GM12878 (cell line): ENCODE measurements at regions not wholly inside any gene's neighbourhood (a gene's known extent, or its start where the extent isn't known, plus 50 kb on each side); places are given as distances from the start of the nearest gene placed in this dataset.

ENCODE experiments used
- ATAC-seq: fragments of 200-7000 bp; cut with Tn5 transposase; 3 replicates; pipeline ENCODE4 v1.9.1; 2020; ENCODE audit warnings: mild to moderate bottlenecking, moderate library complexity
- BruUV-seq: library from RNA; stranded (reverse); fragments of 400-500 nt; replicated peaks from 2 replicates; lab custom pipeline; 2021; lab: Mats Ljungman, UMichigan
- CTCF ChIA-PET: fragments of 300-600 bp; sonication (Branson Sonifier 250); formaldehyde crosslinking; extraction: SDS; loops from one replicate; lab custom pipeline; 2021; ENCODE audit warnings: inconsistent platforms; lab: Yijun Ruan, JAX
- POLR2A ChIA-PET: fragments of 350-600 bp; formaldehyde crosslinking; extraction: SDS; loops from one replicate; lab custom pipeline; 2021; ENCODE audit warnings: inconsistent platforms; lab: Charles Lee
- RAD21 ChIA-PET: fragments of 300-600 bp; sonication (Branson Sonifier 250); formaldehyde crosslinking; loops from one replicate; lab custom pipeline; 2023; ENCODE audit warnings: antibody characterized with exemption; ENCODE audit not compliant: unreplicated experiment; lab: Charles Lee
- SMC1A ChIA-PET: fragments of 300-600 bp; sonication (Branson Sonifier 250); formaldehyde crosslinking; loops from one replicate; lab custom pipeline; 2023; ENCODE audit not compliant: unreplicated experiment, uncharacterized antibody; lab: Charles Lee
- DNase-seq: peaks from one replicate; pipeline ENCODE4 v3.0.0-alpha.2; 2011; ENCODE audit warnings: low read depth, low spot score
- FAIRE-seq: peaks from 3 replicates; lab custom pipeline; 2011; peaks lifted over from hg19 to GRCh38; lab: Jason Lieb, UNC
- H2AFZ ChIP-seq: 2 replicates; pipeline ENCODE4 v1.6.0; 2011; ENCODE audit warnings: low read depth, low read length, control low read depth; ENCODE audit not compliant: control insufficient read depth
- H3K27ac ChIP-seq: 2 replicates; pipeline ENCODE4 v1.5.1; 2011; ENCODE audit warnings: control low read depth; ENCODE audit not compliant: control insufficient read depth, insufficient read depth
- H3K27me3 ChIP-seq, 2 experiments: replicated peaks in 1 of 2; 2 replicates each; pipeline versions ENCODE4 v1.6.0 to v1.6.1; 2011; ENCODE audit warnings: low read length in 1 of 2; ENCODE audit not compliant: control insufficient read depth in 2 of 2, insufficient read depth in 2 of 2
- H3K36me3 ChIP-seq, 2 experiments: 2 replicates each; pipeline ENCODE4 v1.5.1; 2011; ENCODE audit warnings: low read length in 1 of 2; ENCODE audit not compliant: control insufficient read depth in 2 of 2, insufficient read depth in 2 of 2
- H3K4me1 ChIP-seq: 2 replicates; pipeline ENCODE4 v1.6.1; 2011; ENCODE audit warnings: mild to moderate bottlenecking, low read length, moderate library complexity, mixed read lengths; ENCODE audit not compliant: control insufficient read depth, insufficient read depth
- H3K4me2 ChIP-seq: 2 replicates; pipeline ENCODE4 v1.6.0; 2011; ENCODE audit warnings: control low read depth; ENCODE audit not compliant: control insufficient read depth, insufficient read depth
- H3K4me3 ChIP-seq: fragments of 200-600 bp; sonication (generic); 2 replicates; pipeline ENCODE4 v1.5.1; 2016
- H3K79me2 ChIP-seq: 2 replicates; pipeline ENCODE4 v1.6.0; 2011; ENCODE audit warnings: low read length; ENCODE audit not compliant: control insufficient read depth, insufficient read depth
- H3K9ac ChIP-seq: 2 replicates; pipeline ENCODE4 v1.8.0; 2011; ENCODE audit warnings: low read length, control low read depth, mixed read lengths; ENCODE audit not compliant: control insufficient read depth, insufficient read depth
- H3K9me3 ChIP-seq: replicated peaks from 3 replicates; pipeline ENCODE4 v1.5.1; 2011; ENCODE audit warnings: mild to moderate bottlenecking, low read length; ENCODE audit not compliant: control insufficient read depth, insufficient read depth
- H4K20me1 ChIP-seq: 2 replicates; pipeline ENCODE4 v1.6.0; 2011; ENCODE audit not compliant: control insufficient read depth, insufficient read depth
- ATF7 ChIP-seq: fragments of 450-650 bp; IDR thresholded peaks from 2 replicates; pipeline ENCODE4 v1.6.1; 2016; ENCODE audit warnings: low read depth, mild to moderate bottlenecking
- CHD1 ChIP-seq: IDR thresholded peaks from 2 replicates; pipeline ENCODE4 v1.6.1; 2012; ENCODE audit warnings: low read depth, low read length, improper control_type of control experiment
- CREB1 ChIP-seq: IDR thresholded peaks from 2 replicates; pipeline ENCODE4 v1.6.1; 2012; ENCODE audit warnings: low read depth, mild to moderate bottlenecking, inconsistent platforms
- EED ChIP-seq: sonication (generic); IDR thresholded peaks from 2 replicates; pipeline ENCODE4 v1.6.1; 2016; ENCODE audit warnings: antibody characterized with exemption, low read depth
- ESRRA ChIP-seq: IDR thresholded peaks from 2 replicates; pipeline ENCODE4 v1.6.1; 2012; ENCODE audit warnings: mild to moderate bottlenecking, low read length, improper control_type of control experiment
- HDGF ChIP-seq: fragments of 450-650 bp; IDR thresholded peaks from 2 replicates; pipeline ENCODE4 v1.6.1; 2016; ENCODE audit warnings: antibody characterized with exemption
- NBN ChIP-seq: fragments of 450-650 bp; IDR thresholded peaks from 2 replicates; pipeline ENCODE4 v1.6.1; 2016
- SMC3 ChIP-seq: IDR thresholded peaks from 2 replicates; pipeline ENCODE4 v1.6.1; 2011; ENCODE audit warnings: low read length, improper control_type of control experiment, borderline replicate concordance
- ZNF384 ChIP-seq: IDR thresholded peaks from 2 replicates; pipeline ENCODE4 v1.6.1; 2012; ENCODE audit warnings: low read depth, mild to moderate bottlenecking, low read length, improper control_type of control experiment, borderline replicate concordance
- in situ Hi-C: fragments of 300-500 bp; cut with MboI; formaldehyde crosslinking; loops from 9 replicates; pipeline ENCODE4 v1.14.3; 2018; ENCODE audit warnings: mixed read lengths
- intact Hi-C: fragments of 100-400 bp; cut with micrococcal nuclease; formaldehyde crosslinking; loops from one replicate; pipeline ENCODE4 v1.14.2; 2022; ENCODE audit not compliant: unreplicated experiment
- TF ChIP-seq, protein P1 (sequence below): fragments of 450-650 bp; IDR thresholded peaks from 2 replicates; pipeline ENCODE4 v1.6.1; 2016; ENCODE audit warnings: mild to moderate bottlenecking, moderate library complexity, borderline replicate concordance
- TF ChIP-seq, protein P2 (sequence below): fragments of 450-650 bp; IDR thresholded peaks from 2 replicates; pipeline ENCODE4 v1.6.1; 2017; ENCODE audit warnings: mild to moderate bottlenecking
- TF ChIP-seq, protein P3 (sequence below): fragments of 450-650 bp; IDR thresholded peaks from 2 replicates; pipeline ENCODE4 v1.6.1; 2017; ENCODE audit warnings: low read depth, mild to moderate bottlenecking, moderate library complexity
- TF ChIP-seq, protein P4 (sequence below): IDR thresholded peaks from 2 replicates; pipeline ENCODE4 v1.6.1; 2012; ENCODE audit warnings: improper control_type of control experiment, low read depth, low read length; ENCODE audit not compliant: insufficient replicate concordance

DNA sequence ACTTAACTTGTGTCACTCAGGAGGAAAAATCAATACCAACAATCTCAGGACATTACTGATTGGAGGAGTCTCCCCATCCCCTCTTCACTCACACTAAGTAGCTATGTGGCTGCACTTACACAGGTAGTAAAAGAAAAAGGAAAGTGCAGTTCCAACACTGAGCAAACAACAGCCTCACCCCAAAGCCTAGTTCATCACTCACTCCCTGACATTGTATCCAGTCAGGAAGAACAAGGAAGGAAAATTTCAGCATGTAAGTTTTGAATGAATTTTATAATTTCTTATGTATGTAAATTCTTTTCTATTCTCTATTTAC, 273.4 kb downstream of the IGSF11 start:
- ChIA-PET RAD21 (interaction anchor here (0.7 to 7.8 kb wide), 12 partner anchors 11 to 122 kb away, joined by 3 to 88 read pairs (median 4); no protein-coding TSS in a partner anchor), POLR2A (interaction anchor here (0.7 to 2.2 kb wide), 4 partner anchors 13 to 48 kb away, joined by 4 to 7 read pairs (median 6); no protein-coding TSS in a partner anchor)
- Histone ChIP-seq H3K4me1 (no peaks in the 10 kb centered on the region), H3K9ac (no peak overlapping the region), H3K4me3 (no peak overlapping the region), H4K20me1 (no peaks in the 10 kb centered on the region), H3K79me2 (no peaks in the 10 kb centered on the region), H2AFZ (no peak overlapping the region), H3K27ac (no peak overlapping the region)
- intact Hi-C loops (loop anchor here (1.0 kb wide), 1 partner anchor 56 kb away; no protein-coding TSS in a partner anchor), in situ Hi-C loops (no loop called here)
- no peak for FAIRE-seq
- BruUV-seq = no TSS peak
- TF ChIP-seq HDGF = no peak
- TF ChIP-seq CHD1 = no peak
- TF ChIP-seq, protein P1, sequence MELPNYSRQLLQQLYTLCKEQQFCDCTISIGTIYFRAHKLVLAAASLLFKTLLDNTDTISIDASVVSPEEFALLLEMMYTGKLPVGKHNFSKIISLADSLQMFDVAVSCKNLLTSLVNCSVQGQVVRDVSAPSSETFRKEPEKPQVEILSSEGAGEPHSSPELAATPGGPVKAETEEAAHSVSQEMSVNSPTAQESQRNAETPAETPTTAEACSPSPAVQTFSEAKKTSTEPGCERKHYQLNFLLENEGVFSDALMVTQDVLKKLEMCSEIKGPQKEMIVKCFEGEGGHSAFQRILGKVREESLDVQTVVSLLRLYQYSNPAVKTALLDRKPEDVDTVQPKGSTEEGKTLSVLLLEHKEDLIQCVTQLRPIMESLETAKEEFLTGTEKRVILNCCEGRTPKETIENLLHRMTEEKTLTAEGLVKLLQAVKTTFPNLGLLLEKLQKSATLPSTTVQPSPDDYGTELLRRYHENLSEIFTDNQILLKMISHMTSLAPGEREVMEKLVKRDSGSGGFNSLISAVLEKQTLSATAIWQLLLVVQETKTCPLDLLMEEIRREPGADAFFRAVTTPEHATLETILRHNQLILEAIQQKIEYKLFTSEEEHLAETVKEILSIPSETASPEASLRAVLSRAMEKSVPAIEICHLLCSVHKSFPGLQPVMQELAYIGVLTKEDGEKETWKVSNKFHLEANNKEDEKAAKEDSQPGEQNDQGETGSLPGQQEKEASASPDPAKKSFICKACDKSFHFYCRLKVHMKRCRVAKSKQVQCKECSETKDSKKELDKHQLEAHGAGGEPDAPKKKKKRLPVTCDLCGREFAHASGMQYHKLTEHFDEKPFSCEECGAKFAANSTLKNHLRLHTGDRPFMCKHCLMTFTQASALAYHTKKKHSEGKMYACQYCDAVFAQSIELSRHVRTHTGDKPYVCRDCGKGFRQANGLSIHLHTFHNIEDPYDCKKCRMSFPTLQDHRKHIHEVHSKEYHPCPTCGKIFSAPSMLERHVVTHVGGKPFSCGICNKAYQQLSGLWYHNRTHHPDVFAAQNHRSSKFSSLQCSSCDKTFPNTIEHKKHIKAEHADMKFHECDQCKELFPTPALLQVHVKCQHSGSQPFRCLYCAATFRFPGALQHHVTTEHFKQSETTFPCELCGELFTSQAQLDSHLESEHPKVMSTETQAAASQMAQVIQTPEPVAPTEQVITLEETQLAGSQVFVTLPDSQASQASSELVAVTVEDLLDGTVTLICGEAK = no peak
- TF ChIP-seq, protein P2, sequence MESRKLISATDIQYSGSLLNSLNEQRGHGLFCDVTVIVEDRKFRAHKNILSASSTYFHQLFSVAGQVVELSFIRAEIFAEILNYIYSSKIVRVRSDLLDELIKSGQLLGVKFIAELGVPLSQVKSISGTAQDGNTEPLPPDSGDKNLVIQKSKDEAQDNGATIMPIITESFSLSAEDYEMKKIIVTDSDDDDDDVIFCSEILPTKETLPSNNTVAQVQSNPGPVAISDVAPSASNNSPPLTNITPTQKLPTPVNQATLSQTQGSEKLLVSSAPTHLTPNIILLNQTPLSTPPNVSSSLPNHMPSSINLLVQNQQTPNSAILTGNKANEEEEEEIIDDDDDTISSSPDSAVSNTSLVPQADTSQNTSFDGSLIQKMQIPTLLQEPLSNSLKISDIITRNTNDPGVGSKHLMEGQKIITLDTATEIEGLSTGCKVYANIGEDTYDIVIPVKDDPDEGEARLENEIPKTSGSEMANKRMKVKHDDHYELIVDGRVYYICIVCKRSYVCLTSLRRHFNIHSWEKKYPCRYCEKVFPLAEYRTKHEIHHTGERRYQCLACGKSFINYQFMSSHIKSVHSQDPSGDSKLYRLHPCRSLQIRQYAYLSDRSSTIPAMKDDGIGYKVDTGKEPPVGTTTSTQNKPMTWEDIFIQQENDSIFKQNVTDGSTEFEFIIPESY = no peak
- no peak for TF ChIP-seq ZNF384
- TF ChIP-seq, protein P3, sequence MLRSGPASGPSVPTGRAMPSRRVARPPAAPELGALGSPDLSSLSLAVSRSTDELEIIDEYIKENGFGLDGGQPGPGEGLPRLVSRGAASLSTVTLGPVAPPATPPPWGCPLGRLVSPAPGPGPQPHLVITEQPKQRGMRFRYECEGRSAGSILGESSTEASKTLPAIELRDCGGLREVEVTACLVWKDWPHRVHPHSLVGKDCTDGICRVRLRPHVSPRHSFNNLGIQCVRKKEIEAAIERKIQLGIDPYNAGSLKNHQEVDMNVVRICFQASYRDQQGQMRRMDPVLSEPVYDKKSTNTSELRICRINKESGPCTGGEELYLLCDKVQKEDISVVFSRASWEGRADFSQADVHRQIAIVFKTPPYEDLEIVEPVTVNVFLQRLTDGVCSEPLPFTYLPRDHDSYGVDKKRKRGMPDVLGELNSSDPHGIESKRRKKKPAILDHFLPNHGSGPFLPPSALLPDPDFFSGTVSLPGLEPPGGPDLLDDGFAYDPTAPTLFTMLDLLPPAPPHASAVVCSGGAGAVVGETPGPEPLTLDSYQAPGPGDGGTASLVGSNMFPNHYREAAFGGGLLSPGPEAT = no peak
- TF ChIP-seq, protein P4, sequence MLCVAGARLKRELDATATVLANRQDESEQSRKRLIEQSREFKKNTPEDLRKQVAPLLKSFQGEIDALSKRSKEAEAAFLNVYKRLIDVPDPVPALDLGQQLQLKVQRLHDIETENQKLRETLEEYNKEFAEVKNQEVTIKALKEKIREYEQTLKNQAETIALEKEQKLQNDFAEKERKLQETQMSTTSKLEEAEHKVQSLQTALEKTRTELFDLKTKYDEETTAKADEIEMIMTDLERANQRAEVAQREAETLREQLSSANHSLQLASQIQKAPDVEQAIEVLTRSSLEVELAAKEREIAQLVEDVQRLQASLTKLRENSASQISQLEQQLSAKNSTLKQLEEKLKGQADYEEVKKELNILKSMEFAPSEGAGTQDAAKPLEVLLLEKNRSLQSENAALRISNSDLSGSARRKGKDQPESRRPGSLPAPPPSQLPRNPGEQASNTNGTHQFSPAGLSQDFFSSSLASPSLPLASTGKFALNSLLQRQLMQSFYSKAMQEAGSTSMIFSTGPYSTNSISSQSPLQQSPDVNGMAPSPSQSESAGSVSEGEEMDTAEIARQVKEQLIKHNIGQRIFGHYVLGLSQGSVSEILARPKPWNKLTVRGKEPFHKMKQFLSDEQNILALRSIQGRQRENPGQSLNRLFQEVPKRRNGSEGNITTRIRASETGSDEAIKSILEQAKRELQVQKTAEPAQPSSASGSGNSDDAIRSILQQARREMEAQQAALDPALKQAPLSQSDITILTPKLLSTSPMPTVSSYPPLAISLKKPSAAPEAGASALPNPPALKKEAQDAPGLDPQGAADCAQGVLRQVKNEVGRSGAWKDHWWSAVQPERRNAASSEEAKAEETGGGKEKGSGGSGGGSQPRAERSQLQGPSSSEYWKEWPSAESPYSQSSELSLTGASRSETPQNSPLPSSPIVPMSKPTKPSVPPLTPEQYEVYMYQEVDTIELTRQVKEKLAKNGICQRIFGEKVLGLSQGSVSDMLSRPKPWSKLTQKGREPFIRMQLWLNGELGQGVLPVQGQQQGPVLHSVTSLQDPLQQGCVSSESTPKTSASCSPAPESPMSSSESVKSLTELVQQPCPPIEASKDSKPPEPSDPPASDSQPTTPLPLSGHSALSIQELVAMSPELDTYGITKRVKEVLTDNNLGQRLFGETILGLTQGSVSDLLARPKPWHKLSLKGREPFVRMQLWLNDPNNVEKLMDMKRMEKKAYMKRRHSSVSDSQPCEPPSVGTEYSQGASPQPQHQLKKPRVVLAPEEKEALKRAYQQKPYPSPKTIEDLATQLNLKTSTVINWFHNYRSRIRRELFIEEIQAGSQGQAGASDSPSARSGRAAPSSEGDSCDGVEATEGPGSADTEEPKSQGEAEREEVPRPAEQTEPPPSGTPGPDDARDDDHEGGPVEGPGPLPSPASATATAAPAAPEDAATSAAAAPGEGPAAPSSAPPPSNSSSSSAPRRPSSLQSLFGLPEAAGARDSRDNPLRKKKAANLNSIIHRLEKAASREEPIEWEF = no peak
- TF ChIP-seq NBN = no peak
- no peak for TF ChIP-seq SMC3
- TF ChIP-seq EED = no peak
- TF ChIP-seq ATF7 = no peak
- no peak for TF ChIP-seq ESRRA
- no peak for TF ChIP-seq CREB1
- TF ChIP-seq, all 136 proteins: peak for 0
- H3K27me3 ChIP-seq = no peaks in the 10 kb centered on the region
- no peak overlapping the region for H3K4me2 ChIP-seq
- no peaks in the 10 kb centered on the region for H3K9me3 ChIP-seq
- DNase-seq (no peak), ATAC-seq (peak; percentile 48)
- no peaks in the 10 kb centered on the region for H3K36me3 ChIP-seq
- CTCF ChIA-PET = interaction anchor here (0.9 to 10.1 kb wide), 12 partner anchors 11 to 131 kb away, joined by 3 to 120 read pairs (median 4); no protein-coding TSS in a partner anchor
- SMC1A ChIA-PET = interaction anchor here (0.8 to 3.6 kb wide), 13 partner anchors 11 to 132 kb away, joined by 3 to 42 read pairs (median 5); no protein-coding TSS in a partner anchor
